C4-2B (cell line): ENCODE measurements at regions not wholly inside any gene's neighbourhood (a gene's known extent, or its start where the extent isn't known, plus 50 kb on each side); places are given as distances from the start of the nearest gene placed in this dataset.

Source experiments
- CTCF ChIP-seq: fragments of 450-650 bp; conservative IDR thresholded peaks from 2 replicates; pipeline ENCODE4 v1.5.1; 2017; ENCODE audit warnings: mild to moderate bottlenecking
- ZFX ChIP-seq: fragments of 450-650 bp; IDR thresholded peaks from 2 replicates; pipeline ENCODE4 v1.6.1; 2017

- TF ChIP-seq CTCF = no peak
- TF ChIP-seq ZFX = no peak
Measured at GRCh38 chr5:42013561-42013960, 88.5 kb downstream of the FBXO4 start.
